ENCODE measurements at regions not wholly inside any gene's neighbourhood (a gene's known extent, or its start where the extent isn't known, plus 50 kb on each side); places are given as distances from the start of the nearest gene placed in this dataset.

- H3K4me1 ChIP-seq = no peaks in the 10 kb centered on the region
- TF ChIP-seq POLR2A (IDR thresholded peaks at IDR 0.05) (no peak), CTCF (IDR thresholded peaks at IDR 0.05) (no peak)
- H3K27me3 ChIP-seq = no peaks in the 10 kb centered on the region
- no peak for DNase-seq
- no peak overlapping the region for H3K4me3 ChIP-seq
- no peak overlapping the region for H3K27ac ChIP-seq
- H3K9me3 ChIP-seq = no peaks in the 10 kb centered on the region
- intact Hi-C loops (cut with DNase I) = loop anchor here (10.0 kb wide), 1 partner anchor 136 kb away; no protein-coding TSS in a partner anchor
- no peaks in the 10 kb centered on the region for H3K36me3 ChIP-seq
- 23 to 59% methylated on average over 3 of the region's 3 CpGs for WGBS, 2 donors
Measured at GRCh38 chr5:145689235-145689634, 145.9 kb downstream of the PRELID2 start.

GRCh38 chr5:145687943-145688342, 147.2 kb downstream of the PRELID2 start:
- Histone ChIP-seq H3K27ac (no peak overlapping the region), H3K9me3 (no peaks in the 10 kb centered on the region), H3K36me3 (no peaks in the 10 kb centered on the region), H3K27me3 (no peaks in the 10 kb centered on the region), H3K4me1 (no peaks in the 10 kb centered on the region), H3K4me3 (no peak overlapping the region)
- no peak for DNase-seq
- intact Hi-C loops (cut with DNase I) = loop anchor here (10.0 kb wide), 1 partner anchor 137 kb away; no protein-coding TSS in a partner anchor
- no peak for TF ChIP-seq POLR2A (IDR thresholded peaks at IDR 0.05)
- TF ChIP-seq CTCF (IDR thresholded peaks at IDR 0.05) = no peak
- 71 to 81% methylated on average over 4 of the region's 4 CpGs for WGBS, 2 donors

GRCh38 chr5:145685417-145685816, 149.7 kb downstream of the PRELID2 start:
- DNase-seq = no peak
- no peaks in the 10 kb centered on the region for H3K27me3 ChIP-seq
- intact Hi-C loops (cut with DNase I) = loop anchor here (10.0 kb wide), 1 partner anchor 139 kb away; no protein-coding TSS in a partner anchor
- no peaks in the 10 kb centered on the region for H3K36me3 ChIP-seq
- no peak overlapping the region for H3K4me3 ChIP-seq
- H3K27ac ChIP-seq = no peak overlapping the region
- no peak for TF ChIP-seq POLR2A (IDR thresholded peaks at IDR 0.05)
- TF ChIP-seq CTCF (IDR thresholded peaks at IDR 0.05) = no peak
- no peaks in the 10 kb centered on the region for H3K9me3 ChIP-seq
- peaks cover 0 to 10% (median 0%) of the 10 kb centered on the region in 3 donors for H3K4me1 ChIP-seq
- WGBS, 2 donors = 84 to 89% methylated on average over 1 of the region's 1 CpG

GRCh38 chr5:145683431-145683830, 151.7 kb downstream of the PRELID2 start:
- no peak for DNase-seq
- Histone ChIP-seq H3K27me3 (no peaks in the 10 kb centered on the region), H3K36me3 (no peaks in the 10 kb centered on the region), H3K9me3 (no peaks in the 10 kb centered on the region), H3K4me3 (no peak overlapping the region), H3K27ac (no peak overlapping the region), H3K4me1 (peaks cover 0 to 10% (median 0%) of the 10 kb centered on the region in 3 donors)
- TF ChIP-seq CTCF (IDR thresholded peaks at IDR 0.05) (no peak), POLR2A (IDR thresholded peaks at IDR 0.05) (no peak)
- intact Hi-C loops (cut with DNase I) = loop anchor here (10.0 kb wide), 1 partner anchor 141 kb away; no protein-coding TSS in a partner anchor
- WGBS, 2 donors = 62 to 83% methylated on average over 2 of the region's 2 CpGs

DNA sequence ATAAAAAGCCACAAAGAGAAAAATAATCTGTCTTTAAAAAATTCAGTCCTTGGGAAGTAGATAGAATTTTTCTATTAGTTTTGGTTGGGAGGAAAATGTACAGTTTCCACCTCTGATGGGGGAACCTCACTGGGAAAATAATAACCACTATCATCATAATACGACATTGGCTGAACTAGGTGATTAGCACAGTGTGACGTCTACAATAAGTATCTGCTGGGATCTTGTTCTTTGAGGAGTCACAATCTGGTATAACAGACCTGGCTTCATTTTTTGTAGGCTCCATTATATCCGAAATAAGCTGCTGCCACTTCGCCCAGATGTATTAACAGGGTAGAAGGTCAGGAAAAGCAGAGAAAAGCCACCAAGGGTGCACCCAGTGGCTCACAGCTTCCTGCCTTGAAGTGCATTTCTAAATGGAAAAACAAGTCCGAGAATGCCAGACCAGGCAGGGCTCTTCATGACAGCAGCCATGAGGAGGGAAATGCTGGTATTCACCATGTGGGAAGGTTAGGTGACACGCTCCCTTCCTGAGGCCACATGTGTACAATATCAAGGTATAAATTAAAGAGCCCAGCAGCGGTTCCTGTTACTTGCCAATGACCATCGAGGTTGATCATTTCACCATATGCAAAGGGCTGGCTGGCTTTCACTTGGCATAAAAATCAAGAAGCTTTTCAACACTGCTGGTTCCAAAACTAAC, 152.8 kb downstream of the PRELID2 start:
- no peak overlapping the region for H3K27ac ChIP-seq
- intact Hi-C loops (cut with DNase I) = loop anchor here (10.0 kb wide), 1 partner anchor 142 kb away; no protein-coding TSS in a partner anchor
- TF ChIP-seq CTCF (IDR thresholded peaks at IDR 0.05) = no peak
- no peak for TF ChIP-seq POLR2A (IDR thresholded peaks at IDR 0.05)
- no peaks in the 10 kb centered on the region for H3K27me3 ChIP-seq
- no peak overlapping the region for H3K4me3 ChIP-seq
- 72 to 80% methylated on average over 6 to 8 of the region's 8 CpGs for WGBS, 2 donors
- no peak for DNase-seq
- no peaks in the 10 kb centered on the region for H3K36me3 ChIP-seq
- H3K4me1 ChIP-seq = peaks cover 0 to 10% (median 0%) of the 10 kb centered on the region in 3 donors
- H3K9me3 ChIP-seq = no peaks in the 10 kb centered on the region

Measured in esophagus squamous epithelium (tissue), 5 donors.